HG03196 (cell line): ENCODE measurements at regions not wholly inside any gene's neighbourhood (a gene's known extent, or its start where the extent isn't known, plus 50 kb on each side); places are given as distances from the start of the nearest gene placed in this dataset.

Experiments
- ATAC-seq: cut with Tn5 transposase; IDR thresholded peaks from one replicate; pipeline ENCODE4 v1.9.1; 2021; ENCODE audit not compliant: unreplicated experiment

DNA sequence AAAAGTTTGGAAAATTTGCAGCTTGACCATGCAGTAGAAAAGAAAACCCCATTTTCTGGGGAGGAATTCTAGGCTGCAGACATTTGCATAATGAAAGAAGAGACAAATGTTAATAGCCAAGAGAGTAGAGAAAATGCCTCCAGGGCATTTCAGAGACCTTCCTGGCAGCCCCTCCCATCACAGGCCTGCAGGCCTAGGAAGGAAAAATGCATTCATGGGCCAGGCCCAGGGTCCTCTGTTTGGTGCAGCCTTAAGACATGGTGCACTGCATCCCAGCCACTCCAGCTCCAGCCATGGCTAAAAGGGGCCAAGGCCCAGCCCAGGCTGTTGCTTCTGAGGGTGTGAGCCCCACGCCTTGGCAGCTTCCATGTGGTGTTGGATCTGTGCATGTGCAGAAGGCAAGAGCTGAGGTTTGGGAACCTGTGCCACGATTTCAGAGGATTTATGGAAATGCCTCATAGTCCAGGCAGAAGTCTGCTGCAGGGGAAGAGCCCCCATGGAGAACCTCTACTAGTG lies 75.0 kb upstream of the OR13F1 start:
- no peak for ATAC-seq

DNA sequence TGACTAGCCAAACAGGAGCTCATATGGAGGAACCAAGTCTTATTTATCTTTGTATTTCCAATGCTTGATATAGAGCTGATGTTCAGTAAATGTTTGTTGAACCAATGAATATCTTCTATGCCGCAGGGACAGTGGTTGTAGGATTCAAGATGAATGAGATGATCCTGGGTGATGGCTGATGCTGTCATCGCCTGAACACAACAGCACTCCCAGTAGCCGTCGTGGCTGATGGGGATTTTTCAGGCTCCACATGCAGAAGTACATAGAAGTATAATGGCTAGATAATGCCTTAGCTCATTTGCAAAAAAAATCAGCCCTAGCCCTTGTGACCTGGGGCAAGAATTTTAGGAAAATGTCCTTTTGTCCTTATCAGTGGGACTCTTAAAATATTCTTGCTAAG lies 69.0 kb upstream of the OR13F1 start:
- ATAC-seq = no peak

DNA sequence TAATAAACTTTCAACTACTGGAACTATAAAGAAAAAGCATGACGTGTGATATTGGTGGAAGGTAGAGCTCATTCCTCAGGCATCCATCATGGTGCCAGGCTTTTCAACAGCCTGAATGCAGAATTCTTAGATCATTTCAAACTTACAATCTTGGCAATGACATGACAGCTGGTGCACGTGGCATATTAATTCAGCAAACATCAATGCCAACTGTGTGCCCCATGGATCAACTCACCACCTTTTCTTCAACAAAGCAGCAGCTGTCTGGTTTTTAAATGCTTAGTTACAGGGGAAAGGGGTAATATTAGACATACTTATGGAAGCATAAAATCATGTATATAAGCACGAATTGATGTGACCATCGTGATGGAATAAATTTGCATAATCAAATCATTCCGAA lies 56.0 kb upstream of the OR13F1 start:
- no peak for ATAC-seq
